ENCODE measurements at regions not wholly inside any gene's neighbourhood (a gene's known extent, or its start where the extent isn't known, plus 50 kb on each side); places are given as distances from the start of the nearest gene placed in this dataset.
"Not testable (repeated sequence)": the region's sequence is repeated elsewhere in the genome, so short reads cannot be mapped to it uniquely, and the experiment has no call there.

DNA sequence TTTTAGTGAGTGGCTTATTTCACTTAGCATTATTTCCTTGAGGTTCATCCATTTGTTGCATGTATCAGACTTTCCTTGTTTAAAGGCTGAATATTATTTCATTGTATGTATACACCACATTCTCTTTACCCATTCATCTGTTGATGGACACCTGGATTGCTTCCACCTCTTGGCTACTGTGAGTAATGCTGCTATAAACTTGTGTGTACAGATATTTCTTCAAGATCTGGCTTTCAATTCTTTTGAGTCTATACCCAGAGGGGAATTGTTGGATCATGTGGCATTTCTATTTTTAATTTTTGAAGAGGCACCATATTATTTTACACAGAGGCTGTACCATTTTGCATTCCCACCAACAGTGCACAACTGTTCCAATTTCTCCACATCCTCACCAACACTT lies 313.5 kb downstream of the RPLP1 start:
- DNase-seq = no peak

- DNase-seq = no peak
These were observed 314.6 kb downstream of the RPLP1 start for GRCh38 chr15:69767191-69767590.

DNA sequence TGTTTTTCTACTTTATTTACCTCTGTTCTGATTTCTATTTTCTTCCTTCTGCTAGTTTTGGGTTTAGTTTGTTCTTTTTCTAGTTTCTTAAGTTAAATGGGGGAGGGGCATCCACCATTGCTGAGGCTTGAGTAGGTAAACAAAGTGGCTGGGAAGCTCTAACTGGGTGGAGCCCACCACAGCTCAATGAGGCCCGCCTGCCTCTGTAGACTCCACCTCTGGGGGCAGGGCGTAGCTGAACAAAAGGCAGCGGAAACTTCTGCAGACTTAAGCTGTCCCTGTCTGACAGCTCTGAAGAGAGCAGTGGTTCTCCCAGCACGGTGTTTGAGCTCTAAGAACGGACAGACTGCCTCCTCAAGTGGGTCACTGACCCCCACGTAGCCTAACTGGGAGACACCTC lies 316.7 kb downstream of the RPLP1 start:
- DNase-seq = not testable (repeated sequence)

DNA sequence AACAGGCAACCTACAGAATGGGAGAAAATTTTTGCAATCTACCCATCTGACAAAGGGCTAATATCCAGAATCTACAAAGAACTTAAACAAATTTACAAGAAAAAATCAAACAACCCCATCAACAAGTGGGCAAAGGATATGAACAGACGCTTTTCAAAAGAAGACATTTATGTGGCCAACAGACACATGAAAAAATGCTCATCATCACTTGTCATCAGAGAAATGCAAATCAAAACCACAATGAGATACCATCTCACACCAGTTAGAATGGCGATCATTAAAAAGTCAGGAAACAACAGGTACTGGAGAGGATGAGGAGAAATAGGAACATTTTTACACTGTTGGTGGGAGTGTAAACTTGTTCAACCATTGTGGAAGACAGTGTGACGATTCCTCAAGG lies 321.6 kb downstream of the RPLP1 start:
- DNase-seq = not testable (repeated sequence)

- DNase-seq = not testable (repeated sequence)
These were observed 322.1 kb downstream of the RPLP1 start for GRCh38 chr15:69774711-69775110.

DNA sequence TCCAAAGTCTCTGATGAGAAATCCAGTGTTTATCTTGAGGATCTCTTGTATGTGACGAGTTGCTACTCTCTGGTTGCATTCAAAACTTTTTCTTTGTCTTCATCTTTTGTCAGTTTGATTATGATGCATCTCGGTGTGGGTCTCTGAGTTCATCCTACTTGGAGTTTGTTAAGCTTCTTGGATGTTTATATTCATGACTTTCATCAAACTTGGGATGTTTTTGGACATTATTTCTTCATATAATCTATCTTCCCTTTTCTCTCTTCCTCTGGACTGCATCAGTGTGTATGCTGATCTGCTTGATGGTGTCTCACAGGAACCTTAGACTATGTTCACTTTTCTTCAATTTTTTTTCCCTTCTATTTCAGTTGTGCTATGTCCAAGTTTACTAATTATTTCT lies 320.4 kb downstream of the TLE3 start:
- no peak for DNase-seq

DNA sequence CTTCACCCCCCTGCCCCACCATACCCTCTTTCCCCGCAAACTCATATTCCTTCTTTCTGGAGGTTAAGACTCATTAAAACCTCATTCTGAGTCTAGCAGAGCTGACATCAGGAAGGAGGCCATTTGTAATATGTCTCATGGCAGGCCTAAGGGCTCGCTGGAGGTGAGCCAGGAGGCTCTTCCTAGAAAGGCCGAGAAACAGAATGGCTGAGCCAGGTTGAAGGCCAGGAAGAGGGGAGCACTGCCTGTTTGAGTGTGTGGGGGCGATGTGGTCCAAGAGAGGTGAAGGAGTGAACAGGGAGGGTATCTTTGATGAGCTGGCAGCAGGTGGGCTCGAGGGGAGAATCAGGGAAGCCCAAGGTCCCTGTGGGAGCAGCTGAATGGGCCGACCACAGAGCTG lies 317.3 kb downstream of the TLE3 start:
- no peak for DNase-seq

- DNase-seq = no peak
These were observed 316.7 kb downstream of the TLE3 start for GRCh38 chr15:69780981-69781380.

GRCh38 chr15:69781411-69782125 lies 316.1 kb downstream of the TLE3 start:
- no peak for DNase-seq

- no peak for DNase-seq
These were observed 315.5 kb downstream of the TLE3 start for GRCh38 chr15:69782139-69782658.

GRCh38 chr15:69782809-69783208 lies 314.9 kb downstream of the TLE3 start:
- DNase-seq = no peak

DNA sequence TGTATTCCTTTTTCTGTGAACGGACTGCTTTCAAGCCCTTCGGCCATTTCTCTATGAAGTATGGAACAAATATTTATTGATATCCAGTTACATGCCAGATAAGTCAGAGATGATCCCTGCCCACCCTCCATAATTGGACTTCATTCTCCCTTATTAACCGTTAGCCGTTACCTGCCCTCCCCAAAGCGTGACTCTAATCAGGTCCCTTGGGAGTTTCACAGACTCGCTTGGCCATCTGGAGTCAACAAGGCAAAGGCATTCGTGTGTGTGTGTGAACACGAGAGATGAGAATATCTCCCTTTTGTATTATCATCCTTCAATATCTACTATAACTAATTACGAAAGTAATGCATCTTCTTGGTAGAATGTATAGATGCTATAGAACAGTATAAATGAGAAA lies 314.5 kb downstream of the TLE3 start:
- DNase-seq = no peak

DNA sequence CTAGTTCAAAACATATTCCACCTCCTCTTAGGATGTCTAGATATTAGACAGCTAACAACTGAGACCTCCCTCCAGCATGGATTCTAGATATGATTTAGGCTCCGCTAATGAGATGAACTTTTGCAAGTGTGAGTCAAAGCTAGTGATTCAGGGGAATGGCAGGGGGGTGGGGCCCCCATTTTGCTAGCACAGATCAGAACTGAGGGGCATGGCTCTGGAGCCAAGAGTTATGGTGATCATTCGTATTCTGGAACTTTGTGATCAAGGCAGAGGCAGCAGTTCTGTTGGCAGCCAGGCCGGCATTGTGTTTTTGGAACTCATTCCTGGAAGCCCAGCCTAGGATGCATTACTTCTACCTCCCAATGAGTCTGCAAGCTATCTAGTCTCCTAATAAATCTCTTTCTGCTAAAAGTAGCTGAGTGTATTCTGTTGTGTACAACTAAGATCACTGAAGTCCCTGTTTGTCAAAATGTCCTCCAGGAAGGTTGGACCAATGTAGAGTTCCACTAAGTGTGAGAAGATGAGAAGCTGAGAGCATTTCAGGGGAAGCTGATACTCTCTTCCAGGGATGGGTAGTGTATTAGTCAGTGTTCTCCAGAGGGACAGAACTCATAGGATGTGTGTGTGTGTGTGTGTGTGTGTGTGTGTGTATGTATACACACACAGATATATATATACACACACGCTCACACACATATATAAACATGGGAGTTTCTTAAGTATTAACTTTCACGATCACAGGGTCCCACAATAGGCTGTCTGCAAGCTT lies 312.7 kb downstream of the TLE3 start:
- no peak for DNase-seq

DNA sequence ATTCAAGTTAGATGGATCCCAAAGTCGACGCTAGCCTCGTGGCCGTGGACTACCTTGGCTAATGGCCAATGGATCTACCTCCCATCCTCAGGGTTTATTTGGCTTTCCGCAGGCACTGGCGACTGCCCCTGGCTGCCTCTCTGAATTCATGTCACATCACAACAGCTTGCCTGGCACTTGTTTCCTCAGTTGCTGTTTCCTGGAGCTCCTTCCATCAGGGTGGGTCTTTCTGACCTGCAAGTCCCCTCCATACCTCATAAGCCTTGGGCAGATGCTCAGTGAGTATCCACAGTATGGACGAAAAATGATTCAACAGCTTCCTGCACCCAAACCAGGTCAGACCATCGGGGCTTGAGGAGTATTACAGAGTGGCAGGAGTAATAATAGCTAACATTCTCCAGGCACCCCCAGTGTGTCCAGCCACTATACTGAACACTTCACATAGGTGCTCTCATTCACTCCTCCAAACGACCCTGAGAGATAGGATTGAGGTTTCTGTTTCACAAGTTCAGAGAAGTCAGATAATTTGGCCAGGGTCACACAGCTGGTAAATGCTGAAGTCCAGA lies 311.5 kb downstream of the TLE3 start:
- no peak for DNase-seq

- no peak for DNase-seq
These were observed 309.9 kb downstream of the TLE3 start for GRCh38 chr15:69787791-69788190.

- no peak for DNase-seq
These were observed 307.9 kb downstream of the TLE3 start for GRCh38 chr15:69789648-69790393.

GRCh38 chr15:69790632-69791031 lies 307.1 kb downstream of the TLE3 start:
- no peak for DNase-seq

DNA sequence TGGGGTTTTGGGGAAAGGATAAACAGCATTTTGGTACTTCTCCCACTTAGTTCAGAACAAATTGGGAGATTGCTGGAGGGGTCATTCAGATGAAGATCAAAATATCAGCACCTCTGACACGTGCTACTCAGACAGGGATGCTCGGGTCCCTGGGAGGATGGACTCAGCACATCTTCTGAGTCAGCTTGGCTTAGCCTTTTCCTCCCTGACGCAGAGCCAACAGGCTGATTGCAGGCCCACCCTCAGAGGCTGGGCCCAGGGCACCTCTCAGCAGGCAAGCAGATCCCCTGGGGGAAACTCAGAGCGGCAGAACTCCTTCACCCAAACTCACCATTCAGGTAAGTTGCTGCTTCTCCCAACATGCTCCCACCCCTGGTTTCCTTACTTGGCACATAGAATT lies 304.9 kb downstream of the TLE3 start:
- no peak for DNase-seq

- DNase-seq = no peak
These were observed 304.3 kb downstream of the TLE3 start for GRCh38 chr15:69793431-69793780.

GRCh38 chr15:69793781-69794451 lies 303.8 kb downstream of the TLE3 start:
- DNase-seq = no peak

GRCh38 chr15:69794645-69795469 lies 302.9 kb downstream of the TLE3 start:
- DNase-seq = no peak

All from right kidney (tissue), 1 donor.